ENCODE measurements at regions not wholly inside any gene's neighbourhood (a gene's known extent, or its start where the extent isn't known, plus 50 kb on each side); places are given as distances from the start of the nearest gene placed in this dataset.

GRCh38 chr3:24845524-24846155 lies 351.0 kb upstream of the THRB start:
- no peak for TF ChIP-seq CTCF (IDR thresholded peaks at IDR 0.05; ENCODE audit: control extremely low read depth in 1 of 3, insufficient read depth in 1 of 3, low read depth in 1 of 3, low read length in 3 of 3)
- TF ChIP-seq SP2 (IDR thresholded peaks at IDR 0.05; ENCODE audit: low read length), result no peak
- no peak for TF ChIP-seq POLR2AphosphoS5 (IDR thresholded peaks at IDR 0.05; ENCODE audit: low read depth, low read length)
- TF ChIP-seq CREB1 (IDR thresholded peaks at IDR 0.05), result no peak
- TF ChIP-seq EZH2 (IDR thresholded peaks at IDR 0.05; ENCODE audit: low read depth, low read length, severe bottlenecking), result no peak
- no peak for TF ChIP-seq JUND (IDR thresholded peaks at IDR 0.05; ENCODE audit: low read length)
- no peak for TF ChIP-seq RFX5 (IDR thresholded peaks at IDR 0.05; ENCODE audit: borderline replicate concordance, low read depth, low read length)
- TF ChIP-seq CHD1 (IDR thresholded peaks at IDR 0.05; ENCODE audit: low read depth, low read length), result no peak
- TF ChIP-seq TAF1 (IDR thresholded peaks at IDR 0.05; ENCODE audit: low read depth, low read length), result no peak

All from H1 (cell line).